ENCODE measurements at regions not wholly inside any gene's neighbourhood (a gene's known extent, or its start where the extent isn't known, plus 50 kb on each side); places are given as distances from the start of the nearest gene placed in this dataset.

DNA sequence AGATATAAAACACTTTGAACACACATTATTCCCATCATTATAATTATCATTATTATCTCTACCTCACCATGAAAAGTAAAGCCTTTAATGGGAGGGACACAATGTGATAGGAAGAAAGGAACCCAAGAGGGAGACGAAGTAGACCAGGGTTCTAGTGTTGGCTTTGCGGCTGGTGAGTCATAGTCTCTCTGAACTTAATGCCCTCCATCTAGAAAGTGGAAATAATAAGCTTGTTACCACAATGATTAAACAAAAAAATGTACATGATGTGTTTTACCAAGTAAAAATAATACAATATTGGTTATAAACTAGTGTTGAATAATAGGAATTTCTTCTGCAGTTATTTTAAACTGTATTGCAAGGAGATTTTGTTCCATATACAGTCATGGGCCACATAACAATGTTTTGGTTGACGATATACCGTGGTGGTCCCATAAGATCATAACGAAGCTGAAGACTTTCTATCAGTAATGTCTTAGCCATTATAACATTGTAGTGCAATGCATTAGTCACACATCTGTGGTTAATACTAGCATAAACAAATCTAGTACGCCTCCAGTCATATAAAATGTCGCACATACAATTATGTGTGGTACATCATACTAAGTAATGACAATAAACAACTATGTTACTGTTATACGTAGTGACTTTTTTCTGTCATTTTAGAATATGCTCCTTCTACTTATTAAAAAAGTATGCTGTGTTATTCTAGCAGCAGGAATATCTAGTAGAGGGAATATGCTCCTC is 450.6 kb upstream of the SORCS1 start:
- Histone ChIP-seq H2AFZ (ENCODE audit: low read length) (no peak overlapping the region), H3K4me1 (replicated peaks in 1 of 4; ENCODE audit: control insufficient read depth in 3 of 4, insufficient read depth in 4 of 4, low read length in 3 of 4) (peaks cover 0 to 5% (median 0%) of the 10 kb centered on the region in 4 experiments; a peak in 1 of 7 replicates), H3K56ac (replicated peaks; ENCODE audit: insufficient read length, low read depth, low read length) (no peak overlapping the region), H4K91ac (replicated peaks; ENCODE audit: insufficient read length, low read length) (no peak overlapping the region), H3K23me2 (ENCODE audit: low read depth, low read length) (no peaks in the 10 kb centered on the region), H3K79me1 (ENCODE audit: low read depth, low read length) (no peaks in the 10 kb centered on the region), H2AK5ac (ENCODE audit: low read depth, low read length) (no peak overlapping the region), H3K18ac (ENCODE audit: extremely low read depth, low read length) (no peak overlapping the region), H2BK5ac (ENCODE audit: low read depth, low read length) (no peak overlapping the region), H2BK20ac (ENCODE audit: low read length) (no peak overlapping the region), H2BK12ac (ENCODE audit: low read depth, low read length) (no peak overlapping the region), H3K9me3 (ENCODE audit: insufficient read depth in 2 of 2, low read depth in 1 of 2, low read length in 1 of 2) (no peaks in the 10 kb centered on the region), H4K20me1 (replicated peaks in 1 of 2; ENCODE audit: control insufficient read depth in 1 of 2, insufficient read depth in 2 of 2, low read length in 2 of 2) (no peaks in the 10 kb centered on the region), H3K36me3 (ENCODE audit: control insufficient read depth in 2 of 4, insufficient read depth in 4 of 4, low read length in 3 of 4) (no peaks in the 10 kb centered on the region), H3K27ac (ENCODE audit: low read depth, low read length) (no peak overlapping the region), H3K79me2 (ENCODE audit: control insufficient read depth in 1 of 2, insufficient read depth in 2 of 2, low read length in 2 of 2) (no peaks in the 10 kb centered on the region), H4K8ac (ENCODE audit: extremely low read depth, insufficient read depth, low read length) (no peak overlapping the region), H3K4ac (replicated peaks; ENCODE audit: insufficient read length, low read depth, low read length) (no peak overlapping the region), H4K5ac (ENCODE audit: insufficient read length, low read depth, low read length) (no peak overlapping the region), H3K4me3 (ENCODE audit: extremely low read depth in 1 of 4, insufficient read depth in 2 of 4, low read depth in 3 of 4, low read length in 4 of 4) (no peak overlapping the region), H2BK15ac (ENCODE audit: low read length) (no peak overlapping the region), H3K9ac (replicated peaks in 1 of 4; ENCODE audit: extremely low read depth in 1 of 4, low read depth in 3 of 4, low read length in 3 of 4) (no peak overlapping the region), H2BK120ac (replicated peaks; ENCODE audit: low read depth, low read length) (no peak overlapping the region), H3K23ac (ENCODE audit: insufficient read length) (no peak overlapping the region), H3K27me3 (replicated peaks in 1 of 4; ENCODE audit: control insufficient read depth in 3 of 4, extremely low read depth in 1 of 4, insufficient read depth in 3 of 4, low read length in 3 of 4) (no peaks in the 10 kb centered on the region), H3K4me2 (ENCODE audit: insufficient read depth in 1 of 2, low read depth in 2 of 2, low read length in 2 of 2) (no peak overlapping the region), H3K14ac (ENCODE audit: insufficient read length) (no peak overlapping the region)
- FAIRE-seq (no peak), DNase-seq (ENCODE audit: low read depth in 1 of 2, low spot score in 2 of 2) (no peak)
- ChIA-PET POLR2A (ENCODE audit: partially characterized antibody) (no interaction called here), CTCF (ENCODE audit: partially characterized antibody) (no interaction called here)
- 95% methylated on average over 8 of the region's 8 CpGs; no CpG with 5 or more reads in 1 of the 2 experiments for WGBS, 2 experiments (ENCODE audit: extremely low coverage in 1 of 2, insufficient coverage in 1 of 2, insufficient read length in 1 of 2, insufficient replicate concordance in 2 of 2, low coverage in 1 of 2, low lambda C conversion rate in 2 of 2, missing lambda C conversion rate in 1 of 2)
- TF ChIP-seq KDM1A (IDR thresholded peaks at IDR 0.05; ENCODE audit: borderline replicate concordance, low read length) = no peak
- no peak for TF ChIP-seq SP4 (IDR thresholded peaks at IDR 0.05; ENCODE audit: low read length)
- TF ChIP-seq CEBPB (IDR thresholded peaks at IDR 0.05; ENCODE audit: low read depth, low read length) = no peak
- no peak for TF ChIP-seq NRF1 (IDR thresholded peaks at IDR 0.05; ENCODE audit: low read depth, low read length)
- TF ChIP-seq SUZ12 (IDR thresholded peaks at IDR 0.05; ENCODE audit: low read length) = no peak
- TF ChIP-seq, protein P1, sequence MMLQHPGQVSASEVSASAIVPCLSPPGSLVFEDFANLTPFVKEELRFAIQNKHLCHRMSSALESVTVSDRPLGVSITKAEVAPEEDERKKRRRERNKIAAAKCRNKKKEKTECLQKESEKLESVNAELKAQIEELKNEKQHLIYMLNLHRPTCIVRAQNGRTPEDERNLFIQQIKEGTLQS (IDR thresholded peaks at IDR 0.05; ENCODE audit: insufficient read depth, low read depth, low read length) = no peak
- no peak for TF ChIP-seq SIX5 (IDR thresholded peaks at IDR 0.05; ENCODE audit: low read depth, low read length)
- no peak for TF ChIP-seq ZNF274 (IDR thresholded peaks at IDR 0.05; ENCODE audit: borderline replicate concordance, extremely low read depth, low read length)
- TF ChIP-seq, protein P2, sequence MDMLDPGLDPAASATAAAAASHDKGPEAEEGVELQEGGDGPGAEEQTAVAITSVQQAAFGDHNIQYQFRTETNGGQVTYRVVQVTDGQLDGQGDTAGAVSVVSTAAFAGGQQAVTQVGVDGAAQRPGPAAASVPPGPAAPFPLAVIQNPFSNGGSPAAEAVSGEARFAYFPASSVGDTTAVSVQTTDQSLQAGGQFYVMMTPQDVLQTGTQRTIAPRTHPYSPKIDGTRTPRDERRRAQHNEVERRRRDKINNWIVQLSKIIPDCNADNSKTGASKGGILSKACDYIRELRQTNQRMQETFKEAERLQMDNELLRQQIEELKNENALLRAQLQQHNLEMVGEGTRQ (IDR thresholded peaks at IDR 0.05; ENCODE audit: low read length) = no peak
- no peak for TF ChIP-seq EGR1 (IDR thresholded peaks at IDR 0.05; ENCODE audit: borderline replicate concordance, low read depth, low read length)
- TF ChIP-seq RXRA (IDR thresholded peaks at IDR 0.05; ENCODE audit: insufficient read depth, low read depth, low read length) = no peak
- no peak for TF ChIP-seq YY1 (IDR thresholded peaks at IDR 0.05; ENCODE audit: low read depth, low read length)
- no peak for TF ChIP-seq SIRT6 (IDR thresholded peaks at IDR 0.05; ENCODE audit: low read length)
- TF ChIP-seq POLR2A (IDR thresholded peaks at IDR 0.05; ENCODE audit: control extremely low read depth in 1 of 2, low read depth in 2 of 2, low read length in 2 of 2) = no peak
